ENCODE measurements at regions not wholly inside any gene's neighbourhood (a gene's known extent, or its start where the extent isn't known, plus 50 kb on each side); places are given as distances from the start of the nearest gene placed in this dataset.
A peak's percentile ranks its signal among the peaks of the same experiment; 100 is the strongest.

DNA sequence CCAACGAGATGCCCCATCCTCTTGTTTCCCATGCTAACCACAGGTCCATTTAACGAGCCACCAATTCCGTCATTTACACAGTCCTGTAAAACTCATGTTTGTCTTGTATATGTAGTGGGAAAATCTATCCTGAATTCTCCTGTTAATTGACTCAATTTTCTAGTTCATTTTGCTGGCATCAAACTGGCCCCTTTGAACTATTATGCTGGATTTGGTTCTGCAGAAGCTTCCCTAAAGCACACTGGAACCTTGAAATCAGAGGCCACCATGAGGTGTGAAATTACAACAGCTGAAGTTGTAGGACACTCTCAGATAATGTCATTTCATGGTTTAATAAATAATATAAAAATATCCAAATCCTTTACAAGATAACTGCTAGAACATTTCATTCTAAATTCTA lies 129.8 kb upstream of the AKR1E2 start:
- Mint-ChIP-seq H3K4me3 (no peak overlapping the region), H3K27me3 (peaks cover 10% of the 10 kb centered on the region), H3K36me3 (no peaks in the 10 kb centered on the region), H3K9me3 (peaks cover 0 to 3% (median 0%) of the 10 kb centered on the region in 7 donors), H3K4me1 (no peaks in the 10 kb centered on the region), H3K27ac (no peak overlapping the region)
- no peaks in the 10 kb centered on the region for H3K9me3 ChIP-seq (ENCODE audit: control insufficient read depth in 2 of 2, low read length in 2 of 2)
- no peaks in the 10 kb centered on the region for H3K4me1 ChIP-seq (ENCODE audit: control insufficient read depth, insufficient read depth, low read length, poor library complexity, severe bottlenecking)
- no peak overlapping the region for H3K4me3 ChIP-seq (ENCODE audit: low read depth, low read length)
- ATAC-seq (ENCODE audit: low read depth in 2 of 2) (no peak), DNase-seq (no peak)
- H3K27me3 ChIP-seq (ENCODE audit: control insufficient read depth, insufficient read depth, low read length): peaks cover 4% of the 10 kb centered on the region
- no peak overlapping the region for H3K27ac ChIP-seq (ENCODE audit: insufficient read depth, low read length, poor library complexity, severe bottlenecking)
- no peaks in the 10 kb centered on the region for H3K36me3 ChIP-seq (ENCODE audit: control insufficient read depth, insufficient read depth, low read length)

GRCh38 chr10:4693967-4694366 lies 132.0 kb upstream of the AKR1E2 start:
- no peak overlapping the region for H3K27ac ChIP-seq (ENCODE audit: insufficient read depth, low read length, poor library complexity, severe bottlenecking)
- no peaks in the 10 kb centered on the region for H3K36me3 ChIP-seq (ENCODE audit: control insufficient read depth, insufficient read depth, low read length)
- DNase-seq (no peak), ATAC-seq (ENCODE audit: low read depth in 2 of 2) (no peak)
- Mint-ChIP-seq H3K36me3 (no peaks in the 10 kb centered on the region), H3K4me1 (no peaks in the 10 kb centered on the region), H3K4me3 (no peak overlapping the region), H3K9me3 (peaks cover 0 to 3% (median 0%) of the 10 kb centered on the region in 7 donors), H3K27ac (no peak overlapping the region), H3K27me3 (peaks cover 10% of the 10 kb centered on the region)
- H3K27me3 ChIP-seq (ENCODE audit: control insufficient read depth, insufficient read depth, low read length): peaks cover 4% of the 10 kb centered on the region
- no peak overlapping the region for H3K4me3 ChIP-seq (ENCODE audit: low read depth, low read length)
- no peaks in the 10 kb centered on the region for H3K4me1 ChIP-seq (ENCODE audit: control insufficient read depth, insufficient read depth, low read length, poor library complexity, severe bottlenecking)
- H3K9me3 ChIP-seq (ENCODE audit: control insufficient read depth in 2 of 2, low read length in 2 of 2): no peaks in the 10 kb centered on the region

GRCh38 chr10:4692206-4692605 lies 133.8 kb upstream of the AKR1E2 start:
- Mint-ChIP-seq H3K27me3 (peaks cover 13% of the 10 kb centered on the region), H3K36me3 (no peaks in the 10 kb centered on the region), H3K4me1 (peaks cover 0 to 4% (median 2%) of the 10 kb centered on the region in 4 donors), H3K9me3 (peaks cover 0 to 3% (median 0%) of the 10 kb centered on the region in 7 donors), H3K27ac (no peak overlapping the region), H3K4me3 (no peak overlapping the region)
- no peak for DNase-seq
- Histone ChIP-seq H3K27me3 (ENCODE audit: control insufficient read depth, insufficient read depth, low read length) (no peaks in the 10 kb centered on the region), H3K4me1 (ENCODE audit: control insufficient read depth, insufficient read depth, low read length, poor library complexity, severe bottlenecking) (no peaks in the 10 kb centered on the region), H3K27ac (ENCODE audit: insufficient read depth, low read length, poor library complexity, severe bottlenecking) (no peak overlapping the region), H3K9me3 (ENCODE audit: control insufficient read depth in 2 of 2, low read length in 2 of 2) (no peaks in the 10 kb centered on the region), H3K4me3 (ENCODE audit: low read depth, low read length) (no peak overlapping the region), H3K36me3 (ENCODE audit: control insufficient read depth, insufficient read depth, low read length) (no peaks in the 10 kb centered on the region)
- no peak for ATAC-seq (ENCODE audit: low read depth in 2 of 2)

DNA sequence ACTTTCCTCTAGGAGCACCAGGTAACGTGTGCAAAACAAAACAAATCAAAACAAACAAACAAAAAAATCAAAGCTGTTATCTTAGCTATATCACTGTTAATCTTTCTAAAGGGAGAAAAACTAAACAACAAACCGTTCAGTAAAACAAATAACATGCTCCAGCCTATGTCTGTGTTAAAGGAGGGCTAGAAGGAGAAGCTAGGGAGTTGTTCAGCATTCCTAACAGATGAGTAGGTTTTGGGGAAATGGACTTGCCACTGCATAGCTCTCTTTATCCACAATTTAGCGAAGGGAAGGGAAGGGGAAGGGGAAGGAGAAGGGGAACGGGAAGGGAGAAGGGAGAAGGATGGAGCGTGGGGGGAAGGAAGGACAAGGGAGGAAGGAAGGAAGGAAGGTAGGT lies 134.2 kb upstream of the AKR1E2 start:
- no peaks in the 10 kb centered on the region for H3K9me3 ChIP-seq (ENCODE audit: control insufficient read depth in 2 of 2, low read length in 2 of 2)
- no peak overlapping the region for H3K4me3 Mint-ChIP-seq
- H3K4me1 ChIP-seq (ENCODE audit: control insufficient read depth, insufficient read depth, low read length, poor library complexity, severe bottlenecking): no peaks in the 10 kb centered on the region
- peaks cover 0 to 3% (median 0%) of the 10 kb centered on the region in 7 donors for H3K9me3 Mint-ChIP-seq
- H3K4me1 Mint-ChIP-seq: peaks cover 0 to 5% (median 4%) of the 10 kb centered on the region in 4 donors
- no peak overlapping the region for H3K27ac ChIP-seq (ENCODE audit: insufficient read depth, low read length, poor library complexity, severe bottlenecking)
- no peaks in the 10 kb centered on the region for H3K36me3 Mint-ChIP-seq
- no peak overlapping the region for H3K27ac Mint-ChIP-seq
- H3K27me3 ChIP-seq (ENCODE audit: control insufficient read depth, insufficient read depth, low read length): no peaks in the 10 kb centered on the region
- H3K36me3 ChIP-seq (ENCODE audit: control insufficient read depth, insufficient read depth, low read length): no peaks in the 10 kb centered on the region
- DNase-seq (no peak), ATAC-seq (ENCODE audit: low read depth in 2 of 2) (no peak)
- H3K27me3 Mint-ChIP-seq: peaks cover 17% of the 10 kb centered on the region
- no peak overlapping the region for H3K4me3 ChIP-seq (ENCODE audit: low read depth, low read length)

- H3K36me3 Mint-ChIP-seq: no peaks in the 10 kb centered on the region
- peaks cover 0 to 3% (median 0%) of the 10 kb centered on the region in 7 donors for H3K9me3 Mint-ChIP-seq
- Histone ChIP-seq H3K4me3 (ENCODE audit: low read depth, low read length) (no peak overlapping the region), H3K27me3 (ENCODE audit: control insufficient read depth, insufficient read depth, low read length) (no peaks in the 10 kb centered on the region), H3K9me3 (ENCODE audit: control insufficient read depth in 2 of 2, low read length in 2 of 2) (no peaks in the 10 kb centered on the region), H3K4me1 (ENCODE audit: control insufficient read depth, insufficient read depth, low read length, poor library complexity, severe bottlenecking) (no peaks in the 10 kb centered on the region), H3K27ac (ENCODE audit: insufficient read depth, low read length, poor library complexity, severe bottlenecking) (no peak overlapping the region), H3K36me3 (ENCODE audit: control insufficient read depth, insufficient read depth, low read length) (no peaks in the 10 kb centered on the region)
- no peak for ATAC-seq (ENCODE audit: low read depth in 2 of 2)
- H3K27me3 Mint-ChIP-seq: peaks cover 18% of the 10 kb centered on the region
- peaks cover 0 to 10% (median 6%) of the 10 kb centered on the region in 4 donors for H3K4me1 Mint-ChIP-seq
- no peak for DNase-seq
- H3K4me3 Mint-ChIP-seq: no peak overlapping the region
- H3K27ac Mint-ChIP-seq: no peak overlapping the region
Observed at GRCh38 chr10:4691301-4691700, 134.7 kb upstream of the AKR1E2 start.

DNA sequence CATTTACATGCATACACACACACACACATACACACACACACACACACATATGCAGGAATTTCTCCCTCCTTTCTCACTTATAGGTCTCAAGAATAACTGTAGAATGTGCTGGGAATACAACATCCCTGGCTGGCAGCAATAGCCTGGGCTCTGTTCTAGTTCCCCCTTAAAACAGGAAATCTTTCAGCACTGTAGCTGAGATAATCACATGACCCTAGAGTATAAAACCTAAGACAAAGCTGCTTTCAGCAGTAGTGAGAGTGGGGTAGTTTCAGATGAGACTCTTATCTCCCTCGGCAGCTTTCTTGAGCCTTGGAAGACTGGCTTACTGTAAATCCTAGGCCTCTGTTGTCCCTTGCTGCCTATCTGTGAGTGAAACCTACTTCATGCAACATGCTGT lies 137.4 kb upstream of the AKR1E2 start:
- ATAC-seq (ENCODE audit: low read depth in 2 of 2): peak in 1 of 2 donors; percentile 43
- Histone ChIP-seq H3K4me1 (ENCODE audit: control insufficient read depth, insufficient read depth, low read length, poor library complexity, severe bottlenecking) (no peaks in the 10 kb centered on the region), H3K4me3 (ENCODE audit: low read depth, low read length) (no peak overlapping the region)

GRCh38 chr10:4688168-4688567 lies 137.8 kb upstream of the AKR1E2 start:
- ATAC-seq (ENCODE audit: low read depth in 2 of 2) (no peak), DNase-seq (no peak)
- no peak overlapping the region for H3K4me3 Mint-ChIP-seq
- H3K9me3 ChIP-seq (ENCODE audit: control insufficient read depth in 2 of 2, low read length in 2 of 2): no peaks in the 10 kb centered on the region
- no peaks in the 10 kb centered on the region for H3K36me3 ChIP-seq (ENCODE audit: control insufficient read depth, insufficient read depth, low read length)
- no peak overlapping the region for H3K27ac ChIP-seq (ENCODE audit: insufficient read depth, low read length, poor library complexity, severe bottlenecking)
- peaks cover 7% of the 10 kb centered on the region for H3K27me3 Mint-ChIP-seq
- peaks cover 0 to 2% (median 0%) of the 10 kb centered on the region in 7 donors for H3K9me3 Mint-ChIP-seq
- no peak overlapping the region for H3K4me3 ChIP-seq (ENCODE audit: low read depth, low read length)
- H3K4me1 Mint-ChIP-seq: peaks cover 0 to 11% (median 8%) of the 10 kb centered on the region in 4 donors
- no peaks in the 10 kb centered on the region for H3K36me3 Mint-ChIP-seq
- H3K27ac Mint-ChIP-seq: no peak overlapping the region
- no peaks in the 10 kb centered on the region for H3K4me1 ChIP-seq (ENCODE audit: control insufficient read depth, insufficient read depth, low read length, poor library complexity, severe bottlenecking)
- H3K27me3 ChIP-seq (ENCODE audit: control insufficient read depth, insufficient read depth, low read length): no peaks in the 10 kb centered on the region

More for the DNA sequence above, 137.4 kb upstream of the AKR1E2 start:
- Mint-ChIP-seq H3K4me3 (no peak overlapping the region), H3K4me1 (peaks cover 0 to 11% (median 8%) of the 10 kb centered on the region in 4 donors), H3K36me3 (no peaks in the 10 kb centered on the region), H3K27me3 (peaks cover 7% of the 10 kb centered on the region), H3K27ac (no peak overlapping the region), H3K9me3 (peaks cover 0 to 2% (median 0%) of the 10 kb centered on the region in 7 donors)
- DNase-seq: no peak
- Histone ChIP-seq H3K27ac (ENCODE audit: insufficient read depth, low read length, poor library complexity, severe bottlenecking) (no peak overlapping the region), H3K27me3 (ENCODE audit: control insufficient read depth, insufficient read depth, low read length) (no peaks in the 10 kb centered on the region), H3K36me3 (ENCODE audit: control insufficient read depth, insufficient read depth, low read length) (no peaks in the 10 kb centered on the region), H3K9me3 (ENCODE audit: control insufficient read depth in 2 of 2, low read length in 2 of 2) (no peaks in the 10 kb centered on the region)

GRCh38 chr10:4687397-4687796 lies 138.6 kb upstream of the AKR1E2 start:
- ATAC-seq (ENCODE audit: low read depth in 2 of 2): no peak

More at GRCh38 chr10:4687397-4687796, 138.6 kb upstream of the AKR1E2 start:
- peaks cover 7% of the 10 kb centered on the region for H3K27me3 Mint-ChIP-seq
- H3K9me3 Mint-ChIP-seq: peaks cover 0 to 2% (median 0%) of the 10 kb centered on the region in 7 donors
- H3K27ac Mint-ChIP-seq: no peak overlapping the region
- peaks cover 0 to 11% (median 8%) of the 10 kb centered on the region in 4 donors for H3K4me1 Mint-ChIP-seq
- Histone ChIP-seq H3K4me3 (ENCODE audit: low read depth, low read length) (no peak overlapping the region), H3K36me3 (ENCODE audit: control insufficient read depth, insufficient read depth, low read length) (no peaks in the 10 kb centered on the region), H3K9me3 (ENCODE audit: control insufficient read depth in 2 of 2, low read length in 2 of 2) (no peaks in the 10 kb centered on the region), H3K27ac (ENCODE audit: insufficient read depth, low read length, poor library complexity, severe bottlenecking) (no peak overlapping the region), H3K27me3 (ENCODE audit: control insufficient read depth, insufficient read depth, low read length) (peaks cover 1% of the 10 kb centered on the region), H3K4me1 (ENCODE audit: control insufficient read depth, insufficient read depth, low read length, poor library complexity, severe bottlenecking) (no peaks in the 10 kb centered on the region)
- H3K4me3 Mint-ChIP-seq: no peak overlapping the region
- no peaks in the 10 kb centered on the region for H3K36me3 Mint-ChIP-seq
- no peak for DNase-seq

All from CD4-positive, CD25-positive, alpha-beta regulatory T cell (primary cell).